ENCODE measurements at regions not wholly inside any gene's neighbourhood (a gene's known extent, or its start where the extent isn't known, plus 50 kb on each side); places are given as distances from the start of the nearest gene placed in this dataset.
"Not testable (repeated sequence)": the region's sequence is repeated elsewhere in the genome, so short reads cannot be mapped to it uniquely, and the experiment has no call there.

- no peak for DNase-seq (ENCODE audit: low read depth in 2 of 3, low spot score in 2 of 3)
These were observed 452.6 kb upstream of the NR5A2 start for GRCh38 chr1:199574950-199575349.

- no peak for DNase-seq (ENCODE audit: low read depth in 2 of 3, low spot score in 2 of 3)
These were observed 447.2 kb upstream of the NR5A2 start for GRCh38 chr1:199580300-199580699.

- DNase-seq (ENCODE audit: low read depth in 2 of 3, low spot score in 2 of 3) = no peak
These were observed 442.1 kb upstream of the NR5A2 start for GRCh38 chr1:199585392-199585791.

GRCh38 chr1:199590708-199591107 is 436.8 kb upstream of the NR5A2 start:
- no peak for DNase-seq (ENCODE audit: low read depth in 2 of 3, low spot score in 2 of 3)

GRCh38 chr1:199591468-199591867 is 436.0 kb upstream of the NR5A2 start:
- no peak for DNase-seq (ENCODE audit: low read depth in 2 of 3, low spot score in 2 of 3)

- DNase-seq (ENCODE audit: low read depth in 2 of 3, low spot score in 2 of 3) = no peak
These were observed 434.0 kb upstream of the NR5A2 start for GRCh38 chr1:199593475-199593874.

GRCh38 chr1:199596448-199596847 is 431.1 kb upstream of the NR5A2 start:
- not testable (repeated sequence) for DNase-seq (ENCODE audit: low read depth in 2 of 3, low spot score in 2 of 3)

- no peak for DNase-seq (ENCODE audit: low read depth in 2 of 3, low spot score in 2 of 3)
These were observed 430.4 kb upstream of the NR5A2 start for GRCh38 chr1:199597152-199597551.

GRCh38 chr1:199608414-199608813 is 419.1 kb upstream of the NR5A2 start:
- no peak for DNase-seq (ENCODE audit: low read depth in 2 of 3, low spot score in 2 of 3)

GRCh38 chr1:199612976-199613774 is 414.3 kb upstream of the NR5A2 start:
- DNase-seq (ENCODE audit: low read depth in 2 of 3, low spot score in 2 of 3) = no peak

- no peak for DNase-seq (ENCODE audit: low read depth in 2 of 3, low spot score in 2 of 3)
These were observed 410.6 kb upstream of the NR5A2 start for GRCh38 chr1:199616947-199617346.

- no peak for DNase-seq (ENCODE audit: low read depth in 2 of 3, low spot score in 2 of 3)
These were observed 408.3 kb upstream of the NR5A2 start for GRCh38 chr1:199619223-199619622.

GRCh38 chr1:199626228-199626627 is 401.3 kb upstream of the NR5A2 start:
- DNase-seq (ENCODE audit: low read depth in 2 of 3, low spot score in 2 of 3) = not testable (repeated sequence)

- no peak for DNase-seq (ENCODE audit: low read depth in 2 of 3, low spot score in 2 of 3)
These were observed 397.9 kb upstream of the NR5A2 start for GRCh38 chr1:199629624-199630023.

- DNase-seq (ENCODE audit: low read depth in 2 of 3, low spot score in 2 of 3) = no peak
These were observed 388.1 kb upstream of the NR5A2 start for GRCh38 chr1:199639453-199639852.

- no peak for DNase-seq (ENCODE audit: low read depth in 2 of 3, low spot score in 2 of 3)
These were observed 386.0 kb upstream of the NR5A2 start for GRCh38 chr1:199641531-199641930.

- DNase-seq (ENCODE audit: low read depth in 2 of 3, low spot score in 2 of 3) = no peak
These were observed 382.6 kb upstream of the NR5A2 start for GRCh38 chr1:199644912-199645311.

GRCh38 chr1:199646761-199647160 is 380.7 kb upstream of the NR5A2 start:
- no peak for DNase-seq (ENCODE audit: low read depth in 2 of 3, low spot score in 2 of 3)

- DNase-seq (ENCODE audit: low read depth in 2 of 3, low spot score in 2 of 3) = no peak
These were observed 370.1 kb upstream of the NR5A2 start for GRCh38 chr1:199657449-199657848.

- DNase-seq (ENCODE audit: low read depth in 2 of 3, low spot score in 2 of 3) = no peak
These were observed 367.4 kb upstream of the NR5A2 start for GRCh38 chr1:199660071-199660470.

GRCh38 chr1:199665371-199665770 is 362.1 kb upstream of the NR5A2 start:
- DNase-seq (ENCODE audit: low read depth in 2 of 3, low spot score in 2 of 3) = no peak

GRCh38 chr1:199667089-199667488 is 360.4 kb upstream of the NR5A2 start:
- no peak for DNase-seq (ENCODE audit: low read depth in 2 of 3, low spot score in 2 of 3)

- no peak for DNase-seq (ENCODE audit: low read depth in 2 of 3, low spot score in 2 of 3)
These were observed 357.6 kb upstream of the NR5A2 start for GRCh38 chr1:199669916-199670315.

Data from activated CD8-positive, alpha-beta memory T cell treated with anti-CD3 and anti-CD28 coated beads for 48 hours (primary cell).